ENCODE measurements at regions not wholly inside any gene's neighbourhood (a gene's known extent, or its start where the extent isn't known, plus 50 kb on each side); places are given as distances from the start of the nearest gene placed in this dataset.

GRCh38 chr12:129959889-129960288 lies 56.1 kb upstream of the TMEM132D start:
- Mint-ChIP-seq H3K4me3 (no peak overlapping the region), H3K36me3 (ENCODE audit: low read depth) (no peaks in the 10 kb centered on the region), H3K9me3 (ENCODE audit: low read depth) (peaks cover 2% of the 10 kb centered on the region), H3K27ac (no peak overlapping the region), H3K27me3 (peaks cover 3% of the 10 kb centered on the region), H3K4me1 (no peaks in the 10 kb centered on the region)
- DNase-seq = no peak
- intact Hi-C loops (cut with DNase I, micrococcal nuclease) = no loop called here
- no peak for ATAC-seq
- CTCF ChIA-PET = no interaction called here
- POLR2A ChIA-PET = no interaction called here

- H3K9me3 Mint-ChIP-seq (ENCODE audit: low read depth) = peaks cover 2% of the 10 kb centered on the region
- POLR2A ChIA-PET = no interaction called here
- H3K36me3 Mint-ChIP-seq (ENCODE audit: low read depth) = no peaks in the 10 kb centered on the region
- no peak overlapping the region for H3K4me3 Mint-ChIP-seq
- no peak for ATAC-seq
- peaks cover 3% of the 10 kb centered on the region for H3K27me3 Mint-ChIP-seq
- no peaks in the 10 kb centered on the region for H3K4me1 Mint-ChIP-seq
- intact Hi-C loops (cut with DNase I, micrococcal nuclease) = no loop called here
- DNase-seq = no peak
- CTCF ChIA-PET = no interaction called here
- no peak overlapping the region for H3K27ac Mint-ChIP-seq
These were observed 57.3 kb upstream of the TMEM132D start for GRCh38 chr12:129961091-129961490.

- no peak overlapping the region for H3K27ac Mint-ChIP-seq
- peaks cover 3% of the 10 kb centered on the region for H3K27me3 Mint-ChIP-seq
- peaks cover 2% of the 10 kb centered on the region for H3K9me3 Mint-ChIP-seq (ENCODE audit: low read depth)
- DNase-seq (no peak), ATAC-seq (no peak)
- ChIA-PET CTCF (no interaction called here), POLR2A (no interaction called here)
- no peaks in the 10 kb centered on the region for H3K36me3 Mint-ChIP-seq (ENCODE audit: low read depth)
- no peaks in the 10 kb centered on the region for H3K4me1 Mint-ChIP-seq
- intact Hi-C loops (cut with DNase I, micrococcal nuclease) = no loop called here
- no peak overlapping the region for H3K4me3 Mint-ChIP-seq
These were observed 58.0 kb upstream of the TMEM132D start for GRCh38 chr12:129961856-129962255.

GRCh38 chr12:129964300-129964699 lies 60.5 kb upstream of the TMEM132D start:
- Mint-ChIP-seq H3K27ac (no peak overlapping the region), H3K9me3 (ENCODE audit: low read depth) (no peaks in the 10 kb centered on the region), H3K36me3 (ENCODE audit: low read depth) (no peaks in the 10 kb centered on the region), H3K4me1 (no peaks in the 10 kb centered on the region), H3K27me3 (peaks cover 3% of the 10 kb centered on the region), H3K4me3 (no peak overlapping the region)
- ChIA-PET CTCF (interaction anchor here (0.7 to 1.1 kb wide), 2 partner anchors 11 to 78 kb away, joined by 3 read pairs; no protein-coding TSS in a partner anchor), POLR2A (no interaction called here)
- intact Hi-C loops (cut with DNase I, micrococcal nuclease) = no loop called here
- DNase-seq (no peak), ATAC-seq (no peak)

- H3K4me3 Mint-ChIP-seq = no peak overlapping the region
- no peak for ATAC-seq
- DNase-seq = no peak
- no peaks in the 10 kb centered on the region for H3K9me3 Mint-ChIP-seq (ENCODE audit: low read depth)
- POLR2A ChIA-PET = no interaction called here
- CTCF ChIA-PET = interaction anchor here (0.6 to 1.1 kb wide), 2 partner anchors 11 to 26 kb away, joined by 3 read pairs; no protein-coding TSS in a partner anchor
- H3K36me3 Mint-ChIP-seq (ENCODE audit: low read depth) = no peaks in the 10 kb centered on the region
- H3K4me1 Mint-ChIP-seq = no peaks in the 10 kb centered on the region
- no peak overlapping the region for H3K27ac Mint-ChIP-seq
- H3K27me3 Mint-ChIP-seq = peaks cover 3% of the 10 kb centered on the region
- intact Hi-C loops (cut with DNase I, micrococcal nuclease) = no loop called here
These were observed 61.1 kb upstream of the TMEM132D start for GRCh38 chr12:129964826-129965457.

GRCh38 chr12:129966146-129966995 lies 62.5 kb upstream of the TMEM132D start:
- no peaks in the 10 kb centered on the region for H3K4me1 Mint-ChIP-seq
- DNase-seq = no peak
- H3K9me3 Mint-ChIP-seq (ENCODE audit: low read depth) = no peaks in the 10 kb centered on the region
- POLR2A ChIA-PET = no interaction called here
- no peak overlapping the region for H3K4me3 Mint-ChIP-seq
- H3K36me3 Mint-ChIP-seq (ENCODE audit: low read depth) = no peaks in the 10 kb centered on the region
- intact Hi-C loops (cut with DNase I, micrococcal nuclease) = no loop called here
- no peak overlapping the region for H3K27ac Mint-ChIP-seq
- no peak for ATAC-seq
- CTCF ChIA-PET = no interaction called here
- H3K27me3 Mint-ChIP-seq = peaks cover 7% of the 10 kb centered on the region

- Mint-ChIP-seq H3K4me1 (no peaks in the 10 kb centered on the region), H3K4me3 (no peak overlapping the region), H3K36me3 (ENCODE audit: low read depth) (no peaks in the 10 kb centered on the region), H3K27me3 (peaks cover 6% of the 10 kb centered on the region), H3K9me3 (ENCODE audit: low read depth) (no peaks in the 10 kb centered on the region), H3K27ac (no peak overlapping the region)
- CTCF ChIA-PET = no interaction called here
- intact Hi-C loops (cut with DNase I, micrococcal nuclease) = no loop called here
- ATAC-seq = no peak
- DNase-seq = no peak
- POLR2A ChIA-PET = no interaction called here
These were observed 67.9 kb upstream of the TMEM132D start for GRCh38 chr12:129971721-129972120.

- Mint-ChIP-seq H3K36me3 (ENCODE audit: low read depth) (no peaks in the 10 kb centered on the region), H3K4me3 (no peak overlapping the region), H3K4me1 (no peaks in the 10 kb centered on the region), H3K27ac (no peak overlapping the region), H3K9me3 (ENCODE audit: low read depth) (no peaks in the 10 kb centered on the region), H3K27me3 (peaks cover 6% of the 10 kb centered on the region)
- POLR2A ChIA-PET = no interaction called here
- intact Hi-C loops (cut with DNase I, micrococcal nuclease) = no loop called here
- CTCF ChIA-PET = interaction anchor here (0.5 to 0.7 kb wide), 2 partner anchors 151 to 1099 kb away, joined by 3 to 5 read pairs; no protein-coding TSS in a partner anchor
- no peak for ATAC-seq
- DNase-seq = no peak
These were observed 69.6 kb upstream of the TMEM132D start for GRCh38 chr12:129973236-129973961.

GRCh38 chr12:129984106-129984505 lies 80.3 kb upstream of the TMEM132D start:
- intact Hi-C loops (cut with DNase I, micrococcal nuclease) = no loop called here
- no peak for ATAC-seq
- Mint-ChIP-seq H3K9me3 (ENCODE audit: low read depth) (peaks cover 7% of the 10 kb centered on the region), H3K4me1 (no peaks in the 10 kb centered on the region), H3K36me3 (ENCODE audit: low read depth) (no peaks in the 10 kb centered on the region), H3K27me3 (peaks cover 13% of the 10 kb centered on the region), H3K4me3 (no peak overlapping the region), H3K27ac (no peak overlapping the region)
- CTCF ChIA-PET = interaction anchor here (0.7 to 1.2 kb wide), 2 partner anchors 13 to 55 kb away, joined by 3 read pairs; no protein-coding TSS in a partner anchor
- POLR2A ChIA-PET = no interaction called here
- DNase-seq = no peak

- no peak overlapping the region for H3K4me3 Mint-ChIP-seq
- CTCF ChIA-PET = interaction anchor here (1.8 kb wide), 1 partner anchor 26 kb away, joined by 4 read pairs; no protein-coding TSS in a partner anchor
- H3K4me1 Mint-ChIP-seq = no peaks in the 10 kb centered on the region
- DNase-seq = no peak
- H3K27ac Mint-ChIP-seq = no peak overlapping the region
- intact Hi-C loops (cut with DNase I, micrococcal nuclease) = no loop called here
- peaks cover 13% of the 10 kb centered on the region for H3K9me3 Mint-ChIP-seq (ENCODE audit: low read depth)
- no peaks in the 10 kb centered on the region for H3K36me3 Mint-ChIP-seq (ENCODE audit: low read depth)
- no peak for ATAC-seq
- POLR2A ChIA-PET = no interaction called here
- peaks cover 8% of the 10 kb centered on the region for H3K27me3 Mint-ChIP-seq
These were observed 84.0 kb upstream of the TMEM132D start for GRCh38 chr12:129987841-129988240.

- Mint-ChIP-seq H3K4me1 (no peaks in the 10 kb centered on the region), H3K36me3 (ENCODE audit: low read depth) (no peaks in the 10 kb centered on the region), H3K27ac (no peak overlapping the region), H3K4me3 (no peak overlapping the region), H3K9me3 (ENCODE audit: low read depth) (peaks cover 5% of the 10 kb centered on the region), H3K27me3 (peaks cover 8% of the 10 kb centered on the region)
- ATAC-seq = no peak
- CTCF ChIA-PET = no interaction called here
- no peak for DNase-seq
- intact Hi-C loops (cut with DNase I, micrococcal nuclease) = no loop called here
- POLR2A ChIA-PET = no interaction called here
These were observed 90.8 kb upstream of the TMEM132D start for GRCh38 chr12:129994634-129995033.

Data from activated CD4-positive, alpha-beta T cell treated with anti-CD3 and anti-CD28 coated beads for 36 hours (primary cell).